ACC112 (cell line): ENCODE measurements at regions not wholly inside any gene's neighbourhood (a gene's known extent, or its start where the extent isn't known, plus 50 kb on each side); places are given as distances from the start of the nearest gene placed in this dataset.

Experiments
- H2AFZ ChIP-seq: fragments of 200-600 bp; sonication (generic); one replicate; pipeline ENCODE4 v1.6.0; 2017; ENCODE audit warnings: antibody characterized with exemption, low read length; ENCODE audit not compliant: unreplicated experiment
- H3K27ac ChIP-seq: fragments of 200-600 bp; sonication (generic); 2 replicates; pipeline ENCODE4 v1.5.1; 2014; ENCODE audit warnings: low read depth, mild to moderate bottlenecking, antibody characterized with exemption, low read length, moderate library complexity
- H3K27me3 ChIP-seq: fragments of 200-600 bp; sonication (generic); 2 replicates; pipeline ENCODE4 v1.6.1; 2014; ENCODE audit warnings: mild to moderate bottlenecking, antibody characterized with exemption, low read length, moderate library complexity, mixed read lengths; ENCODE audit not compliant: insufficient read depth
- H3K36me3 ChIP-seq: fragments of 200-600 bp; sonication (generic); 2 replicates; pipeline ENCODE4 v1.6.1; 2016; ENCODE audit warnings: mild to moderate bottlenecking, antibody characterized with exemption, low read length, moderate library complexity, mixed read lengths; ENCODE audit not compliant: insufficient read depth
- H3K4me1 ChIP-seq: fragments of 200-600 bp; sonication (generic); one replicate; pipeline ENCODE4 v1.6.1; 2016; ENCODE audit warnings: low read length, mixed read lengths; ENCODE audit not compliant: insufficient read depth, unreplicated experiment, control insufficient read depth
- H3K4me3 ChIP-seq: fragments of 200-600 bp; sonication (generic); 2 replicates; pipeline ENCODE4 v1.5.1; 2014; ENCODE audit warnings: mild to moderate bottlenecking, low read depth, low read length
- H3K79me2 ChIP-seq: fragments of 200-600 bp; sonication (generic); one replicate; pipeline ENCODE4 v1.6.0; 2016; ENCODE audit warnings: low read length; ENCODE audit not compliant: control insufficient read depth, unreplicated experiment, insufficient read depth

DNA sequence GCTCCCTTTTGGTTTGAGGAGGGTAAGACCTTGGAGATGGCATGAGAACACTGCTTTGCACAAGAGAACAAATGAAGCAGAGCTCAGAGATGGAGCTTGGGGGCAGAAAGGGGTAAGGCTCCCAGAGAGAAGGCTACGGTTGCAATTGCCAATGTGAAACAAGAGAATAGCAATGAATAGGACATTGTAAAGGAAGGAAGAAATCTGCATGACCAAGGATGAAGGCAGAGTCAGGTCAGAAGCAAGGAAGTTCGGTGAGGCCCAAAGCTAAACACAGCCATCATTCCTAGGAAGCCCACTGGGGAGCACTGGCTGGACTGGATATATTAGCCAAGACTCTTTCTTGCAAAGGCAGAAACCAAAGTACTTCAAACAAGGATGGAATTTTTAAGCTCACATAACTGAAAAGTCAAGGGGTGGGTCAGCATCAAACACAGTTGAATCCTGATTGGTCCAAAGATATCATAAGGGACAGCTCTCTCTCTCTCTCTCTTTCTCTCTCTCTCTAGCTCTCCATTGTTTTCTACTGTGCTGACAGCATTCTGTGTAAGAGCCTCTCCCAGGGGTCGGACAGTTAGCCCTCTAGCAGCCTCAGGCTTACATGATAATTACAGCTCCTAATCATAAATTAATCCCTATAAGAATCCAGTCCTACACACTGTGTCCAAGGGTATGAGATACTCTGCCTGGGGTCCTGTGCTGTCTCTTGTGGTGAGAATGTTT lies 484.3 kb downstream of the SOX6 start:
- H3K4me1 ChIP-seq = no peaks in the 10 kb centered on the region
- no peak overlapping the region for H2AFZ ChIP-seq
- H3K27me3 ChIP-seq = peaks cover 17% of the 10 kb centered on the region; the same call in 1 of the 2 replicates
- no peak overlapping the region for H3K4me3 ChIP-seq
- H3K36me3 ChIP-seq = no peaks in the 10 kb centered on the region
- H3K79me2 ChIP-seq = no peaks in the 10 kb centered on the region
- no peak overlapping the region for H3K27ac ChIP-seq

- Histone ChIP-seq H3K4me1 (no peaks in the 10 kb centered on the region), H3K79me2 (no peaks in the 10 kb centered on the region), H2AFZ (no peak overlapping the region), H3K27ac (no peak overlapping the region), H3K27me3 (peaks cover 15% of the 10 kb centered on the region), H3K4me3 (no peak overlapping the region), H3K36me3 (no peaks in the 10 kb centered on the region)
Observed at GRCh38 chr11:15873501-15873900, 482.8 kb downstream of the SOX6 start.

DNA sequence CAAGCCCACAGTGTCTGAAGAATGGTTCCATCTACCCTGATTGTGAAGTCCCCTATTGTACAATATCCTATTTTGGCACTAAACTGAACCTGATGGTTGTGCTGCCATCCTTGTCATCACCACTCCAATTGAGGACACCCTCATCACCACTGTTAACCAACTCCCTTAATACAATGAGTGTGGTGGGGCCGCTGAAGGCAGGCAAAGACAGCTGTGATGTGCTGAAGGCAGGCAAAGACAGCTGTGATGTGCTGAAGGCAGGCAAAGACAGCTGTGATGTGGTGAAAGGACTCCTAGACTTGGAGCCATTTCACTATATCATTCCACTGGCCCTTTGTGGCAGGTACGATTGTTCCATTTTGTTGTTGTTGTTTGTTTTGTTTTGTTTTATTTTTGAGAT lies 481.6 kb downstream of the SOX6 start:
- Histone ChIP-seq H3K4me1 (no peaks in the 10 kb centered on the region), H3K27ac (no peak overlapping the region), H3K27me3 (peaks cover 11% of the 10 kb centered on the region), H3K4me3 (no peak overlapping the region), H3K79me2 (no peaks in the 10 kb centered on the region), H2AFZ (no peak overlapping the region), H3K36me3 (no peaks in the 10 kb centered on the region)

DNA sequence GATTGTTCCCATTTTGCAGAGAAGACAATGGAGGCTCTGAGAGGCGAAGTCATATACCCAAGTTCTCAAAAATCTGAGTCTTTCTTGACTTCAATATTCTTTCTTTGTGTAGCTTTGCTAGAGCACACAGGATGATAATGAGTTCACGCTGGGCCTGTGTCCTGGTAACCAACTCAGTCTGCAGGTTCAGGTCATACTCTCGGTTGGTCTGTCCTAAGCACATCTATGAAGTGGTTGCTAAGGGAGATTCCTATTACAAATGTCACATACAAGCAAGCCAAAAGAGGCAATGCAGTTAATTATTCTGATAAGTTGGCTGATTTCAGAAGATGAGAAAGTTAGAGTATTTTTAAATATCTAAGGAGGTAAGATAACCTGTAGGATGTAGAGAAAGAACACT lies 481.0 kb downstream of the SOX6 start:
- Histone ChIP-seq H3K27ac (no peak overlapping the region), H3K4me1 (no peaks in the 10 kb centered on the region), H3K79me2 (no peaks in the 10 kb centered on the region), H2AFZ (no peak overlapping the region), H3K4me3 (no peak overlapping the region), H3K36me3 (no peaks in the 10 kb centered on the region), H3K27me3 (peaks cover 11% of the 10 kb centered on the region)

GRCh38 chr11:15875943-15876342 lies 480.4 kb downstream of the SOX6 start:
- Histone ChIP-seq H3K4me1 (no peaks in the 10 kb centered on the region), H3K36me3 (no peaks in the 10 kb centered on the region), H3K4me3 (no peak overlapping the region), H3K79me2 (no peaks in the 10 kb centered on the region), H3K27me3 (peaks cover 12% of the 10 kb centered on the region), H2AFZ (no peak overlapping the region), H3K27ac (no peak overlapping the region)

- no peaks in the 10 kb centered on the region for H3K79me2 ChIP-seq
- H3K27me3 ChIP-seq = peaks cover 26% of the 10 kb centered on the region
Observed at GRCh38 chr11:15878756-15879155, 477.6 kb downstream of the SOX6 start.

DNA sequence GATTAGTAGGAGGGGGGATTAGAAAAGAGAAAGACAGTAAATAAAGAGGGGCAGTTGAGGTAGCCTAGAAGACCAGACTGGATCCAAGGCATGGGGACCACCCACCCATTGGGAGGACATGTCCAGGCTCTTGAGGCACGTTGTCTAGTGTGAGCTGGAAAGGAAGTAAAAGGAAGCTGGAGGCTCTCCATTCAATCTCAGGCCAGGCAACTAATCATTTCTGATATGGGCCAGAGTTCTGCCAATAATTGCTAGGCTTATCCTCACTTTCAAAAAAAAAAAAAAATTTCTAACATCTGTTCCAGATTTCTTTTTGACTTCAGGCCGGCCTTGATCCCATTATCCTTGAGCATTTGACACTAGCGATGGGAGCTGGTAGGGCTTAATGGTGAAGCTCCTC lies 476.1 kb downstream of the SOX6 start:
- Histone ChIP-seq H2AFZ (no peak overlapping the region), H3K4me1 (no peaks in the 10 kb centered on the region), H3K27ac (no peak overlapping the region), H3K27me3 (peaks cover 26% of the 10 kb centered on the region), H3K4me3 (no peak overlapping the region), H3K36me3 (no peaks in the 10 kb centered on the region), H3K79me2 (no peaks in the 10 kb centered on the region)

More at GRCh38 chr11:15878756-15879155, 477.6 kb downstream of the SOX6 start:
- H3K4me1 ChIP-seq = no peaks in the 10 kb centered on the region
- H3K36me3 ChIP-seq = no peaks in the 10 kb centered on the region
- H2AFZ ChIP-seq = no peak overlapping the region
- H3K4me3 ChIP-seq = no peak overlapping the region
- no peak overlapping the region for H3K27ac ChIP-seq

DNA sequence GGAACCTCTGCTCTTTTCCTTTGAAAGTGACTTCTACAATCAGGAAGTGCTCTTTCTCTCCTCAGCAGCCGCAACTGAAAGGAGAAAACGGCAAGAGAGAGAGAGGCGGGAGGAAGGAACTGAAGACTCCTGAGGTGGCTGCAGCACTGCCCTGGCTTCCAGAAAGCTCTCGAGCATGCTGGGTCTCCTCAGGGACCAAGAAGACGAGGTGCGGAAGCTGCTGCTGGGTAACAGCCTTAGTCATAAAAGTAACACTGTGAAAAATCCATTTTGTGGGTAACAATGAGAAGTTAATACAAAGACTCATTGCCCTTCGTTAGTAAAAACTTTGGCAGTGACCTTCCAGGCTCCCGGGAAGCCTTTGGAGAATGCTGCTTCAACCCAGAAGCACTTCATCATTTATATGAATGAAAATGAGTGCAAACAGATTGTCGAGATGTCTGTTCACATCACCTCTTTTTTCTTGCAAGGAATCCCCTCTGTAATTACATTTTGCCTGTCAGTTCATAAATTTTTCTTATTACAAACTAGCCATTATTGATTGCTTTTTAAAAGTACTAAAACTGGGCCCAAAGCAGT lies 473.4 kb downstream of the SOX6 start:
- Histone ChIP-seq H3K27me3 (peaks cover 21% of the 10 kb centered on the region), H3K79me2 (no peaks in the 10 kb centered on the region), H3K27ac (no peak overlapping the region), H3K36me3 (no peaks in the 10 kb centered on the region), H2AFZ (no peak overlapping the region), H3K4me3 (no peak overlapping the region), H3K4me1 (no peaks in the 10 kb centered on the region)

DNA sequence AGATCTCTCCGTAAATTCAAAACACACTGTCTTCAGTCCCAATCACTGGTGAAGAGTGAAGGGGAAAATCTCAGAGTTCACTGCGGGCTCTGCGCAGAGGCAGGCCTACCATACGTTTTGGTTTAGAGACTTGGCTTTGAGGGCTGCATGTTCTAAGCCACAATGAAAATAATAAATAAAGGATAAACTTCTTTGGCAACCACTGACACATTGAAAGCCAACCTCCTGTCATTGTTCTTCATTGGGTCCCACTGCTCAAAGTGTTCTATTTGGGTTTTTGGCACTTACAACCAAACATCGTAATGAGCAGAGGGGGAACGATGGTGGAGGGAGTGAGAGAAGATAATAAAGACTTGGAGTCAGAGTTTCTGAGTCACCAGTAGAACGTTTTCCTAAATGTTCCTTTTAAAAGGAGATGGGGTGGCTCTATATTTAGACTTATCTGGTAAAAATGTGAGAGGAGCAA lies 472.9 kb downstream of the SOX6 start:
- Histone ChIP-seq H3K4me3 (no peak overlapping the region), H3K36me3 (no peaks in the 10 kb centered on the region), H2AFZ (no peak overlapping the region), H3K27ac (no peak overlapping the region), H3K79me2 (no peaks in the 10 kb centered on the region), H3K4me1 (no peaks in the 10 kb centered on the region), H3K27me3 (peaks cover 21% of the 10 kb centered on the region)

DNA sequence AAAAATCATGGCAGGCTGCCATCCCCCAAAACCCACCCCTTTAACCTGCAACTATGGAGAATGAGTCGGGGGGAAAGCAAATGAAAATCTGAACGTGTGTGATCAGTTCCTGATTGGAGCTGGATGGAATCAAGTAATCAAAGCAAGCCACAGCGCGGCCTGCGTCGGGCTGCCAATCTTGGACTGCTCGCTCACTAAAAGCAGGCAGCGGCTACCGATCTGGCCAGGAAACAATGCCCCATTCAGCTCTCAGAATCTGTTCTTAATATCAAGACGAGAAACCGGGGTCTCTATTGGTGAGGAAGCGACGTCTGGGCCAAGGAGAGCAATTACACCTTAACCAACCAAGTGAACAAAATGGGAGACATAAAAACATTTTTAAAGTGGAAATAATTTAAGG lies 472.2 kb downstream of the SOX6 start:
- Histone ChIP-seq H3K27ac (no peak overlapping the region), H3K79me2 (no peaks in the 10 kb centered on the region), H3K4me1 (no peaks in the 10 kb centered on the region), H3K36me3 (no peaks in the 10 kb centered on the region), H3K4me3 (no peak overlapping the region), H2AFZ (no peak overlapping the region), H3K27me3 (peaks cover 23% of the 10 kb centered on the region)
